Uterus (tissue), 2 donors: ENCODE measurements at regions not wholly inside any gene's neighbourhood (a gene's known extent, or its start where the extent isn't known, plus 50 kb on each side); places are given as distances from the start of the nearest gene placed in this dataset.

Experiments
- POLR2A ChIP-seq, 2 donors: fragments of 450-650 bp; IDR thresholded peaks; one replicate each; pipeline ENCODE4 v1.6.1; 2016; ENCODE audit warnings: antibody characterized with exemption in 2 of 2, mild to moderate bottlenecking in 1 of 2, moderate library complexity in 1 of 2
- TF ChIP-seq, protein P1 (sequence below), 4 experiments: fragments of 200-600 bp in 2 of 4; fragments of 450-650 bp in 2 of 4; sonication (generic) in 2 of 4; IDR thresholded peaks; one replicate each; pipeline ENCODE4 v1.5.1; 2016 to 2019; ENCODE audit warnings: antibody characterized with exemption in 4 of 4, mild to moderate bottlenecking in 2 of 4, moderate library complexity in 1 of 4

DNA sequence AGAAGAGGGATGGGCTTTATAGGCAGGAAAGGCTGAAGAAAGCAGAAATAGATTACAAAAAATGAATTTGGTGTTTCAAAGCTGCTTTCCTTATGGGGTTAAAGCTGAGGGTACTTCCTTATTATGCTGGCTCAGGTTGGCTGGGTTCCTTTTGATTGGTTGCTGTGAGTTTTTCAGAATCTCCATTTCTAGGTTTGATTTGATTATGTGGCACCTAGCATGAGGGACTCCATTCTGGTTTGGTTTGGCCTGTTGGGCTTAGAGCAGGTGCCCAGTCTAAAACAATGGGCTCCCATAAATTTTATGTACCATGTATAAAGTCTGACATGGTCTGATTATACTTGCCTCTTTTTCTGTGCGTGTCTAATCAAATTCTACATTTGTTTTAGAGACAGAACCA, 362.7 kb downstream of the CXCL12 start:
- no peak for TF ChIP-seq POLR2A (IDR thresholded peaks at IDR 0.05)
- TF ChIP-seq, protein P1, sequence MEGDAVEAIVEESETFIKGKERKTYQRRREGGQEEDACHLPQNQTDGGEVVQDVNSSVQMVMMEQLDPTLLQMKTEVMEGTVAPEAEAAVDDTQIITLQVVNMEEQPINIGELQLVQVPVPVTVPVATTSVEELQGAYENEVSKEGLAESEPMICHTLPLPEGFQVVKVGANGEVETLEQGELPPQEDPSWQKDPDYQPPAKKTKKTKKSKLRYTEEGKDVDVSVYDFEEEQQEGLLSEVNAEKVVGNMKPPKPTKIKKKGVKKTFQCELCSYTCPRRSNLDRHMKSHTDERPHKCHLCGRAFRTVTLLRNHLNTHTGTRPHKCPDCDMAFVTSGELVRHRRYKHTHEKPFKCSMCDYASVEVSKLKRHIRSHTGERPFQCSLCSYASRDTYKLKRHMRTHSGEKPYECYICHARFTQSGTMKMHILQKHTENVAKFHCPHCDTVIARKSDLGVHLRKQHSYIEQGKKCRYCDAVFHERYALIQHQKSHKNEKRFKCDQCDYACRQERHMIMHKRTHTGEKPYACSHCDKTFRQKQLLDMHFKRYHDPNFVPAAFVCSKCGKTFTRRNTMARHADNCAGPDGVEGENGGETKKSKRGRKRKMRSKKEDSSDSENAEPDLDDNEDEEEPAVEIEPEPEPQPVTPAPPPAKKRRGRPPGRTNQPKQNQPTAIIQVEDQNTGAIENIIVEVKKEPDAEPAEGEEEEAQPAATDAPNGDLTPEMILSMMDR (IDR thresholded peaks at IDR 0.05), result no peak
